ENCODE measurements at regions not wholly inside any gene's neighbourhood (a gene's known extent, or its start where the extent isn't known, plus 50 kb on each side); places are given as distances from the start of the nearest gene placed in this dataset.
"Not testable (repeated sequence)": the region's sequence is repeated elsewhere in the genome, so short reads cannot be mapped to it uniquely, and the experiment has no call there.

GRCh38 chr16:29261427-29262248, 144.9 kb downstream of the NPIPB11 start (continued):
- TF ChIP-seq HOMEZ (CRISPR knock-in tag; IDR thresholded peaks at IDR 0.05; ENCODE audit: low read depth) (0 out of 2 replicates have a peak, but pooled peaks have one; percentile 39), TBX2 (CRISPR knock-in tag; IDR thresholded peaks at IDR 0.05; ENCODE audit: borderline replicate concordance) (peak; percentile 99), CBX5 (CRISPR knock-in tag; IDR thresholded peaks at IDR 0.05; ENCODE audit: borderline replicate concordance) (peak; percentile 59; the same call in 1 of the 2 replicates), ETV5 (CRISPR knock-in tag; IDR thresholded peaks at IDR 0.05; ENCODE audit: borderline replicate concordance) (peak; percentile 86), THAP11 (CRISPR knock-in tag; IDR thresholded peaks at IDR 0.05) (peak; percentile 43; the same call in 1 of the 2 replicates), ZNF292 (CRISPR knock-in tag; IDR thresholded peaks at IDR 0.05; ENCODE audit: borderline replicate concordance, low read depth) (peak; percentile 74), AKAP8 (CRISPR knock-in tag; IDR thresholded peaks at IDR 0.05) (0 out of 2 replicates have a peak, but pooled peaks have one; percentile 33), MED1 (CRISPR knock-in tag; IDR thresholded peaks at IDR 0.05) (peak; percentile 88), KLF11 (CRISPR knock-in tag; IDR thresholded peaks at IDR 0.05) (peak; percentile 63; the same call in 1 of the 2 replicates), DR1 (CRISPR knock-in tag; IDR thresholded peaks at IDR 0.05) (peak; percentile 50; the same call in 1 of the 2 replicates), FOXA3 (CRISPR knock-in tag; IDR thresholded peaks at IDR 0.05) (peak; percentile 64)
- TF ChIP-seq, protein P1, sequence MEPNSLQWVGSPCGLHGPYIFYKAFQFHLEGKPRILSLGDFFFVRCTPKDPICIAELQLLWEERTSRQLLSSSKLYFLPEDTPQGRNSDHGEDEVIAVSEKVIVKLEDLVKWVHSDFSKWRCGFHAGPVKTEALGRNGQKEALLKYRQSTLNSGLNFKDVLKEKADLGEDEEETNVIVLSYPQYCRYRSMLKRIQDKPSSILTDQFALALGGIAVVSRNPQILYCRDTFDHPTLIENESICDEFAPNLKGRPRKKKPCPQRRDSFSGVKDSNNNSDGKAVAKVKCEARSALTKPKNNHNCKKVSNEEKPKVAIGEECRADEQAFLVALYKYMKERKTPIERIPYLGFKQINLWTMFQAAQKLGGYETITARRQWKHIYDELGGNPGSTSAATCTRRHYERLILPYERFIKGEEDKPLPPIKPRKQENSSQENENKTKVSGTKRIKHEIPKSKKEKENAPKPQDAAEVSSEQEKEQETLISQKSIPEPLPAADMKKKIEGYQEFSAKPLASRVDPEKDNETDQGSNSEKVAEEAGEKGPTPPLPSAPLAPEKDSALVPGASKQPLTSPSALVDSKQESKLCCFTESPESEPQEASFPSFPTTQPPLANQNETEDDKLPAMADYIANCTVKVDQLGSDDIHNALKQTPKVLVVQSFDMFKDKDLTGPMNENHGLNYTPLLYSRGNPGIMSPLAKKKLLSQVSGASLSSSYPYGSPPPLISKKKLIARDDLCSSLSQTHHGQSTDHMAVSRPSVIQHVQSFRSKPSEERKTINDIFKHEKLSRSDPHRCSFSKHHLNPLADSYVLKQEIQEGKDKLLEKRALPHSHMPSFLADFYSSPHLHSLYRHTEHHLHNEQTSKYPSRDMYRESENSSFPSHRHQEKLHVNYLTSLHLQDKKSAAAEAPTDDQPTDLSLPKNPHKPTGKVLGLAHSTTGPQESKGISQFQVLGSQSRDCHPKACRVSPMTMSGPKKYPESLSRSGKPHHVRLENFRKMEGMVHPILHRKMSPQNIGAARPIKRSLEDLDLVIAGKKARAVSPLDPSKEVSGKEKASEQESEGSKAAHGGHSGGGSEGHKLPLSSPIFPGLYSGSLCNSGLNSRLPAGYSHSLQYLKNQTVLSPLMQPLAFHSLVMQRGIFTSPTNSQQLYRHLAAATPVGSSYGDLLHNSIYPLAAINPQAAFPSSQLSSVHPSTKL (CRISPR knock-in tag; IDR thresholded peaks at IDR 0.05): peak; percentile 71
- TF ChIP-seq, protein P2, sequence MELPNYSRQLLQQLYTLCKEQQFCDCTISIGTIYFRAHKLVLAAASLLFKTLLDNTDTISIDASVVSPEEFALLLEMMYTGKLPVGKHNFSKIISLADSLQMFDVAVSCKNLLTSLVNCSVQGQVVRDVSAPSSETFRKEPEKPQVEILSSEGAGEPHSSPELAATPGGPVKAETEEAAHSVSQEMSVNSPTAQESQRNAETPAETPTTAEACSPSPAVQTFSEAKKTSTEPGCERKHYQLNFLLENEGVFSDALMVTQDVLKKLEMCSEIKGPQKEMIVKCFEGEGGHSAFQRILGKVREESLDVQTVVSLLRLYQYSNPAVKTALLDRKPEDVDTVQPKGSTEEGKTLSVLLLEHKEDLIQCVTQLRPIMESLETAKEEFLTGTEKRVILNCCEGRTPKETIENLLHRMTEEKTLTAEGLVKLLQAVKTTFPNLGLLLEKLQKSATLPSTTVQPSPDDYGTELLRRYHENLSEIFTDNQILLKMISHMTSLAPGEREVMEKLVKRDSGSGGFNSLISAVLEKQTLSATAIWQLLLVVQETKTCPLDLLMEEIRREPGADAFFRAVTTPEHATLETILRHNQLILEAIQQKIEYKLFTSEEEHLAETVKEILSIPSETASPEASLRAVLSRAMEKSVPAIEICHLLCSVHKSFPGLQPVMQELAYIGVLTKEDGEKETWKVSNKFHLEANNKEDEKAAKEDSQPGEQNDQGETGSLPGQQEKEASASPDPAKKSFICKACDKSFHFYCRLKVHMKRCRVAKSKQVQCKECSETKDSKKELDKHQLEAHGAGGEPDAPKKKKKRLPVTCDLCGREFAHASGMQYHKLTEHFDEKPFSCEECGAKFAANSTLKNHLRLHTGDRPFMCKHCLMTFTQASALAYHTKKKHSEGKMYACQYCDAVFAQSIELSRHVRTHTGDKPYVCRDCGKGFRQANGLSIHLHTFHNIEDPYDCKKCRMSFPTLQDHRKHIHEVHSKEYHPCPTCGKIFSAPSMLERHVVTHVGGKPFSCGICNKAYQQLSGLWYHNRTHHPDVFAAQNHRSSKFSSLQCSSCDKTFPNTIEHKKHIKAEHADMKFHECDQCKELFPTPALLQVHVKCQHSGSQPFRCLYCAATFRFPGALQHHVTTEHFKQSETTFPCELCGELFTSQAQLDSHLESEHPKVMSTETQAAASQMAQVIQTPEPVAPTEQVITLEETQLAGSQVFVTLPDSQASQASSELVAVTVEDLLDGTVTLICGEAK (IDR thresholded peaks at IDR 0.05): not testable (repeated sequence)
- TF ChIP-seq, protein P2 (CRISPR knock-in tag; IDR thresholded peaks at IDR 0.05): peak; percentile 42; the same call in 1 of the 2 replicates

Measured in HepG2 (cell line).